ENCODE measurements at regions not wholly inside any gene's neighbourhood (a gene's known extent, or its start where the extent isn't known, plus 50 kb on each side); places are given as distances from the start of the nearest gene placed in this dataset.

GRCh38 chr1:30322859-30323257 is 400.5 kb downstream of the MATN1 start:
- no peak for DNase-seq (ENCODE audit: extremely low spot score)
- POLR2A ChIA-PET, result no interaction called here
- TF ChIP-seq NFRKB (IDR thresholded peaks at IDR 0.05) (no peak), TARDBP (IDR thresholded peaks at IDR 0.05) (no peak), BHLHE40 (IDR thresholded peaks at IDR 0.05; ENCODE audit: borderline replicate concordance) (no peak), FOXM1 (IDR thresholded peaks at IDR 0.05; ENCODE audit: borderline replicate concordance) (no peak), ELF4 (IDR thresholded peaks at IDR 0.05) (no peak), PKNOX1 (IDR thresholded peaks at IDR 0.05) (no peak), L3MBTL2 (conservative IDR thresholded peaks at IDR 0.05) (no peak), CTBP1 (IDR thresholded peaks at IDR 0.05; ENCODE audit: borderline replicate concordance) (no peak), SUZ12 (IDR thresholded peaks at IDR 0.05) (no peak), SP1 (IDR thresholded peaks at IDR 0.05) (no peak), FOXA1 (IDR thresholded peaks at IDR 0.05) (no peak), ARNT (IDR thresholded peaks at IDR 0.05) (no peak), ZNF384 (IDR thresholded peaks at IDR 0.05) (no peak), LEF1 (IDR thresholded peaks at IDR 0.05; ENCODE audit: borderline replicate concordance) (no peak), FOXK2 (IDR thresholded peaks at IDR 0.05) (no peak), HDGF (IDR thresholded peaks at IDR 0.05; ENCODE audit: borderline replicate concordance) (no peak)
- CTCF ChIA-PET, result no interaction called here

- ChIA-PET CTCF (no interaction called here), POLR2A (no interaction called here)
- no peak for DNase-seq (ENCODE audit: extremely low spot score)
- TF ChIP-seq TARDBP (IDR thresholded peaks at IDR 0.05) (no peak), HDGF (IDR thresholded peaks at IDR 0.05; ENCODE audit: borderline replicate concordance) (no peak), FOXM1 (IDR thresholded peaks at IDR 0.05; ENCODE audit: borderline replicate concordance) (no peak), SP1 (IDR thresholded peaks at IDR 0.05) (no peak), L3MBTL2 (conservative IDR thresholded peaks at IDR 0.05) (no peak), NFRKB (IDR thresholded peaks at IDR 0.05) (no peak), ELF4 (IDR thresholded peaks at IDR 0.05) (no peak), FOXA1 (IDR thresholded peaks at IDR 0.05) (no peak), ARNT (IDR thresholded peaks at IDR 0.05) (no peak), ZNF384 (IDR thresholded peaks at IDR 0.05) (no peak), PKNOX1 (IDR thresholded peaks at IDR 0.05) (no peak), LEF1 (IDR thresholded peaks at IDR 0.05; ENCODE audit: borderline replicate concordance) (no peak), SUZ12 (IDR thresholded peaks at IDR 0.05) (no peak)
Observed at GRCh38 chr1:30321996-30322858, 401.2 kb downstream of the MATN1 start.

DNA sequence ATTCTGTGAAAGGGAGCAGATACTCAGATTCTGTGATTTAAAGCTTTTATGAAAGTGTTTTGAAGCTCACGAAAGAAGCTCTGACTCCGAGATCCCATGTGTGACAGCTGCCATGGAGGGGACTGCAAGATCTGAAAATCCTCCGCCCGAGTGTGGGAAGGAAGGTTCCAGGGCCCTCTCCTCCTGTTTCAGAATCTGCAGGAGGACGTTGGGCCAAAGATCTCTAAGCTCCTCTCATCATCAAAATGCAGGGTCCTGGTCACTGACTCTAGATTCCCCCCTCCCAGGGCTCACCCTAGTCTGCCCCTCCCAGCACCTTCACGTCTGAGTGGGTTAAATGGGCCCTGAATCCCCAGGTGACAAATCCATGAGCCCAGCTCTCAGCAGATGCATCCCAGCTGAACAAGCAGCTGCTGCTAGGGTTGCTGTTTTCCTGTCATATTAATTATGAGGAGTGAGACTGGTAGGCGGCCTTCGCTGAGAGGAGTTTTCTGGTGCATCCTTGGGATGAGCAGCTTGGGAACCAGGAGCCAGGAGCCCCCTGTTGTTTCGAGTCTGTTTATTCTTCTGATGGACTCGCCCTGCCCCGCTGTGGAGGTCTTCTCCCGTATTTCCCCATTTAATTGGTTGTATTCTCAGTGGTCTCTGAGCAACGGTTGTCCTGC is 402.0 kb downstream of the MATN1 start:
- ChIA-PET CTCF (interaction anchor here (0.9 kb wide), 1 partner anchor 33 kb away, joined by 3 read pairs; no protein-coding TSS in a partner anchor), POLR2A (no interaction called here)
- no peak for DNase-seq (ENCODE audit: extremely low spot score)
- TF ChIP-seq FOXK2 (IDR thresholded peaks at IDR 0.05), result no peak
- no peak for TF ChIP-seq SP1 (IDR thresholded peaks at IDR 0.05)
- no peak for TF ChIP-seq ZNF384 (IDR thresholded peaks at IDR 0.05)
- TF ChIP-seq PKNOX1 (IDR thresholded peaks at IDR 0.05), result no peak
- no peak for TF ChIP-seq SUZ12 (IDR thresholded peaks at IDR 0.05)
- no peak for TF ChIP-seq LEF1 (IDR thresholded peaks at IDR 0.05; ENCODE audit: borderline replicate concordance)
- no peak for TF ChIP-seq NFRKB (IDR thresholded peaks at IDR 0.05)
- no peak for TF ChIP-seq BHLHE40 (IDR thresholded peaks at IDR 0.05; ENCODE audit: borderline replicate concordance)
- TF ChIP-seq FOXM1 (IDR thresholded peaks at IDR 0.05; ENCODE audit: borderline replicate concordance), result no peak
- no peak for TF ChIP-seq CTBP1 (IDR thresholded peaks at IDR 0.05; ENCODE audit: borderline replicate concordance)
- TF ChIP-seq HDGF (IDR thresholded peaks at IDR 0.05; ENCODE audit: borderline replicate concordance), result no peak
- TF ChIP-seq FOXA1 (IDR thresholded peaks at IDR 0.05), result no peak
- no peak for TF ChIP-seq L3MBTL2 (conservative IDR thresholded peaks at IDR 0.05)
- no peak for TF ChIP-seq TARDBP (IDR thresholded peaks at IDR 0.05)
- TF ChIP-seq ELF4 (IDR thresholded peaks at IDR 0.05), result no peak
- TF ChIP-seq ARNT (IDR thresholded peaks at IDR 0.05), result no peak

GRCh38 chr1:30320581-30320890 is 402.8 kb downstream of the MATN1 start:
- CTCF ChIA-PET, result no interaction called here
- TF ChIP-seq FOXA1 (IDR thresholded peaks at IDR 0.05) (no peak), ZNF384 (IDR thresholded peaks at IDR 0.05) (no peak)
- no peak for DNase-seq (ENCODE audit: extremely low spot score)
- POLR2A ChIA-PET, result no interaction called here

DNA sequence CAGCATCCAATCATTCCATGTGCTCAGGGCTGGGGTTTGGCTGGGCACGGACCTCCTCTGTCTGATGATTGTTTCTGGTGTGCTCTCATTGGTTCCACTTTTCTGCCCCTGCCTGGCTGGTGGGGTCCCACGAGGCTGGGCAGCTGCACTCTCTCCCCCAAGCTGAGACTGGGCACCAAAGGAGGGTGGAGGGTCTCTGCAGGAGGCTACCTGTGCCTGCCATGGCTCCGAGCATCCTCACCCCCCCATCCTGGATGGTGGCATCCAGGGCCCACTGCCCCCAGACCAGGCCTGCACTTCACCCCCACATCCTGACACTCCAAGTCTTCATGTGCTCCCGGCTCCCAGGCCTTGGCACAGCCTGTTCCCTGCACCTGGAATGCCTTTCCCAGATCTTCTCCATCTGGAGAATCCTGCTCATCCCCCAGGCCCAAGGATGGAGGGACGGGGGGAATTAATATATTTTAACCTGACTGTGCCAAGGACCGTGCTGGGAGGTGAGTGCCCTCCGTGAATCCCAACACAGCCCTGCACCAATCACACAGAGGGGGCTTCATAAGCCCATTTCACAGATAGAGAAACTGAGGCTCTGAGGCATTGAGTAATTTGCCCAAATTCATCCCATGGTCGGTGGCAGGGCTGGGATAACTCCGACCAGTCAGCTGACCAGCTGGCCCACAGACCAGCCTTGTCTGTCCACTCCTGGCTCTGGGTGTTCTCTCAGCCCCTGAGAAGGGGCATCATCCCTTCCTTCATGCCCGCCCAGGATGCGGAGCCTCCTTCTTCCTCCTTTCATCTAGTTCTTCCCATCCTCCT is 403.4 kb downstream of the MATN1 start:
- DNase-seq (ENCODE audit: extremely low spot score), result no peak
- POLR2A ChIA-PET, result no interaction called here
- CTCF ChIA-PET, result no interaction called here
- no peak for TF ChIP-seq PKNOX1 (IDR thresholded peaks at IDR 0.05)
- TF ChIP-seq ELF4 (IDR thresholded peaks at IDR 0.05), result no peak
- no peak for TF ChIP-seq FOXK2 (IDR thresholded peaks at IDR 0.05)
